DMS153 treated with DMSO at 0.1 percent for 48 hours (cell line): ENCODE measurements at regions not wholly inside any gene's neighbourhood (a gene's known extent, or its start where the extent isn't known, plus 50 kb on each side); places are given as distances from the start of the nearest gene placed in this dataset.

ENCODE experiments used
- DNase-seq: peaks from one replicate; lab custom pipeline; 2025; ENCODE audit not compliant: unreplicated experiment; lab: John Stamatoyannopoulos, UW

- no peak for DNase-seq
Observed at GRCh38 chr9:26579056-26579455, 313.5 kb downstream of the CAAP1 start.

DNA sequence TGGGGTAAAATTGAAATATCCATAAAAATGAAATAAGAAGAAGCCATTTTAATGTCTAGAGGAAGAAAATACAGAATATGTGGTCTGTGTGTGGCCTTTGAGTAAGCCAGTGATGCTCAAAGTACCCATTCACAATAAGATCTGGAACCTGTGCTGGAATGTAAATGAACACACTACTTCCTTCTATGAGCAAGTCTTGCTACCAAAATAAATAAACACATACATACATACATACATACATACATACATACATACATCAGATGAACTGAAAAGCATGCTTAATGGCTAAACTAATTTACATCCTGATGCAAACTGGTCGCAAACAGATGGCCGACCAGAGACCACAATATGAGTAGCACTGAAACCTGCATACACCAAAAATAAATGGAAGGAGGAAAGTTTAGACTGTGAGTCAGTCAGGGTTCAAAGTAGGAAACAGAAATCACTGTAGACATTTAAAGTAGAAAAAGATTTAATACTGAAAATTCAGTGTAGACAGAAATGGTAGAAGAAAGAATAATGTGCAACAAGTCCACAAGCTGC lies 317.6 kb downstream of the CAAP1 start:
- no peak for DNase-seq

- DNase-seq, result no peak
Observed at GRCh38 chr9:26574256-26574655, 318.3 kb downstream of the CAAP1 start.

DNA sequence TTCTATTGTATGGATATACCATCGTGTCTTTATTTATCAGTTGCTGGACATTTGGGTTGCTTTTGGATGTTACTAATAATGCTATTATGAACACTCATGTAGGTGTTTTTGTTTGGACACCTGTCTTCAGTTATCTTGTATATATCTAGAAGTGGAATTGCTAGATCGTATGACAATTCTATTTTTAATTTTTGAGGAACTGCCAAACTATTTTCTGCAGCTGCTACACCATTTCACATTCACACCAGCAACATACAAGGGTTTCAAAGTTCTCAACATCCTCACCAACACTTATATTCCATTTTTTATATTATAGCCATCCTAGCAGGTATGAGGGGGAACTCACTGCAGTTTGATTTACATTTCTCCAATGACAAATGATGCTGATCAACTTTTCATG lies 324.6 kb downstream of the CAAP1 start:
- DNase-seq, result no peak

DNA sequence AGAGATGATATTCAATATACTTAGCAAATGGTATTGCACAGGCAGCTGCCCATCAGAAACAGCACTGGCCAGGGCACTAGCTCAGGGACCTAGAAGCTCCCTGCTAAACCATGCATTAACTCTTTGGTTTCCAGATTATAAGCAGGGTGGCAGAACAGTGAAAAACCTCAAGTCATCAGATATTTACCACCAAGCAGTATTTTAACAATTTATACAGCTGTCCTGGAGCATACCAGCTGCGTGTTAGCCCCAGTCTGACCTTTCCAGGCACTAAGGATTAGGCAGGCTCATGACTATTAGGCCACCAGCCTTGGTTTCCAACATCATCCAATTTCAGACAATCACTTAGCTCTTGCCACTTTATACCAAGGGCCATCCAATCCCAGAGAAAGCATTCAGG lies 326.5 kb downstream of the CAAP1 start:
- DNase-seq, result no peak

- DNase-seq, result no peak
Observed at GRCh38 chr9:26565118-26565517, 327.5 kb downstream of the CAAP1 start.

GRCh38 chr9:26562338-26562737 lies 330.3 kb downstream of the CAAP1 start:
- no peak for DNase-seq

GRCh38 chr9:26561928-26562327 lies 330.7 kb downstream of the CAAP1 start:
- no peak for DNase-seq

DNA sequence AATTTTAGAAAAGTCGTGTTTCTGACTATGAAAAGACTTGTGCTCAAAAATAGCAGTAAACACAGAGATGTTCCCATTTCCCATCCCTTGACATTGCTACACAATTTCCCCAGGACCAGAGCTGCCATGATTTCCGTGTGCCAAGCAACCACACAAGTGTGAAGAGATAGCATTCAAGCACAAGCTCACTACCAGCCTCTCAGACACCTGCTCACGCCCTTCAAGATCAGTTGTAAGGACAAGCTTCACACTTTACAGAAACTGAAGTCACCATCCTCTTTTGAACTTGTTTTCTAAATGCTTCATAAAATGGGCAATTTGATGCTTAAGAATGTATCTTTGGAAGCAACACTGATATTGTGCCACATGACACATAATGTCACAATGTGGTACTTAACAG lies 333.1 kb downstream of the CAAP1 start:
- no peak for DNase-seq

DNA sequence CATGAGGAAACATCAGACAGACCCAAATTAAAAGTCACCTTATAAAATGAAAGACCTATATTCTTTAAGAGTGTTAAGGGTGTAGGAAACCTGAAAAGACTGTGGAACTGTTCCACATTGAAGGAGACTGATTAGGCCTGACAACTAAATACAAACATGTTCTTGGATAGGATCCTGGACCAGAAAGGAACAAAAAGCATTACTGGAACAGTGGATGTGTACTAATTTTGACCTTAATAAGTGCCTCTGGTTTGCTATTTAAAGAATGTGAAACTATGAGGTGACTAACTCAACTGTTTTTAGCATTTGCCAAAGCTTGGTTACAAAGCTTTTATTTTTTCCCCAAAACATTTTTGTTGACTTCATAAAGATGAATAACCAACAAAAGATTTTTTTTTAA lies 340.6 kb downstream of the CAAP1 start:
- DNase-seq, result no peak

- no peak for DNase-seq
Observed at GRCh38 chr9:26551451-26551850, 341.2 kb downstream of the CAAP1 start.

- no peak for DNase-seq
Observed at GRCh38 chr9:26548781-26549290, 343.8 kb downstream of the CAAP1 start.

DNA sequence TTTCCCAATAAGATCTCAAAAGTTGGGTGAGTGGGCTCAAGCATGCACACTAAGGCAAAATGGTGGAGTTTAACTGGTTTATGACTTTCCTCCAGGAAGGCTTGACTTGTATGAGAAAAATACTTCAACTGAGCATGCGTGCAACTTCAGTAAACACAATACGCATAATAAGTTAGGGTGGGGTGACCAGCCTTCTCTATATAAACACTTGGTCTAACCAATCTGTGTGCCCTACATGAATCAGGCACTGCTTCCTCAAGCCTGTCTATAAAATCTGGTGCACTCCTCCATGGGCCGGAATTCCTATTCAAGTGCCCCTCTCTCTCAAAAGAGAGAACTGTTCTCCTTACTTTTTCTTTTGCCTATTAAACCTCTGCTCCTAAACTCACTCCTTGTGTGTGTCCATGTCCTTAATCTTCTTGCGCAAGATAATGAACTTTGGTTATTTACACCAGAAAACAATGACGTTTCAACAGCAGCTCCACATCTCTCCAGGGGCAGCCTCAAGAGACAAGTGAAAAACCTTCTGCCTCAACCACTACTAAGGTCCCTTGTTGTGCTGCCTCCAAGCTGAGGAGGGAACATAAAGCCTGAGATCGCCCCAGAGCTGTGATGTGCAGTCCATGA lies 352.6 kb downstream of the CAAP1 start:
- no peak for DNase-seq

DNA sequence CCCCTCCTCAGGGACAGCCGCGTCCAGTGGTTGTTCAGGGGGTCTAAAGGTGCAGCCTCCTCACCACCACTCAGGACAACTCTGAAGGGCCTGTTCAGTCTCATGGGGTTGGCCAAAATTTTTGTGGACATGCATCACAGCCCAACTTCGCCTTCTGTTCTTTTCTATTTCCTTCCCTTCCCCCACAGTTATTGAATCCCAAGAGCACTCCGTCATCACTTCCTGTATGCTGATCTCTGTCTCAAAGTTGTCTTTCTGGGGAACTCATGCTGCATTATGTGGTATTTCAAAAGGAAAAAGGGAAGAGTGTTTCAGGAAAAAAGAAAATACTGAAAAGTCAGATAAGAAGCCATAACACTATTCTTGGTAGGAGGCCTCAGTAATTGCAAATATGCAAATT lies 355.4 kb downstream of the CAAP1 start:
- DNase-seq, result no peak

GRCh38 chr9:26535151-26535550 lies 357.5 kb downstream of the CAAP1 start:
- no peak for DNase-seq

DNA sequence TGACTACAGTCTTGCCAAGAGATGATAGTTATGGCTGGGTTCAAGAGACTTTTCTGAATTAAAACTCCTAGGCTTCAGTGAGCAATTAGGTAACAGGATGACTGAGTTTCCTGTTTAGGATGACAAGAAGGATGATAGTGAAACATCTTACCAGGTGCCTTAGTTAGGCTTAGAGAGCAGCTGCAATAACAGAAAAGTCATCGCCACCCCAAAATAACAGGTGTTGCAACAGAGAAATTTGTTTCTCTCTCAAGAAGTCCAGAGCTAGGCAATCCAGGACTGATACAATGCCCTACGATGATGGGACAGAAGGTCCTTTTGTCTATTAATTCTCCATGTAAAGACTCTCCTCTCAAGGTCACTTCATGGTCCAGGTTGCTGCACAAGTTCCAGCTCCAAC lies 361.8 kb downstream of the CAAP1 start:
- DNase-seq, result no peak

- DNase-seq, result no peak
Observed at GRCh38 chr9:26527931-26528330, 364.7 kb downstream of the CAAP1 start.

DNA sequence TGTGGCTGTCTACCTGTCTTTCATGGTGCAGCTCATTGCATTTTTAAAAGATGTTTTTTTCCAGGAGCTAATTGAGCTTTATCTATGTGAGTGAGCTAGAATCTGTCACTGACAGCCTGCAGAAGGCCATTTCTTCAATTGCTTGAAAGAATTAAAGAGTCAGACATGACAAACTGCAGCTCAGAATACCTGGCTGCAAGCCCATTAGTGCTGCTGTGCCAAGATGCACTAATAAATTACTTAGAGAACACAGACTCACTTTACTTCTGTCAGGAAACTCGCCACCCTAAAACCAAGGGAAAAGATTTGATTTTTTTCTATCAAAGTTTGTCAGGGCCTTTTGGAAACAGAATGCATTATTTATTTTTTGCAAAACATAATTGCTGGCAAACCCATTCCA lies 368.3 kb downstream of the CAAP1 start:
- DNase-seq, result no peak

DNA sequence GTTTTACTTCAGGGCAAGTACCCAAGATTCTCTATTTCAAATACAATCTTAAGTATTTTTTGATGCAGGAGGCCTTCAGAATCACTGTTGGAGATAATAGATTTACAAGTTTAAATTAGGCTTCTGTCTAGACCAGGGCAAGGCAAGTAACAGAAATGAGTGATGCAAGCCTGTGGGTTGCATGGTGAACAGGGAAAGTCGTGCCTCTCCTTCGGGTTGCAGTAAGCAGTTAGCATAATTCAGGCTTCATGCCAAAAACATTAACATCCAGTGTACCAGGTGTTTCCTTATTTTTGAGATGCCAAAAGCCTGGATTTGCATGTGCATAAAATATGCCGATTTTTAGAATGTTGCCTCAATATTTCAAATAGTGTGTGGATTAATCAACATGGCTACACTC lies 369.0 kb downstream of the CAAP1 start:
- no peak for DNase-seq

DNA sequence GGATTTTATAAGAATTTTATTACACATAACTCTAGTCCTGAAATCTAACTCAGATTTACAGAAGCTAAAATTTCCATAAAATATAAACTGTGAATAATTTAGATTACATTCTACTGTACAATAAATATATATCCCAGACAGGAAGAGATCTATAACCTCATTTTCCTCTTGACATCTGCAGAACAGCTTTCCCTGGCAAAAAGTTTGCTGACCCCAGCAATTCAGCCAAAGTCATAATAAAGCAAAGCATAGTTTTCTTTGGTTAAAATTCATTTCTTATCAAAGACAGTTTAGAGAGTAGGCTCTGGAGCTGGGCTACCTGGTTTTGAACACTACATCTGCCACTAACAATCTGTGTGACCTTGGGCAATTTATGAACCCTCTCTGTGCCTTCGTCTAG lies 372.5 kb downstream of the CAAP1 start:
- DNase-seq, result no peak

GRCh38 chr9:26516773-26517343 lies 375.7 kb downstream of the CAAP1 start:
- DNase-seq, result no peak

DNA sequence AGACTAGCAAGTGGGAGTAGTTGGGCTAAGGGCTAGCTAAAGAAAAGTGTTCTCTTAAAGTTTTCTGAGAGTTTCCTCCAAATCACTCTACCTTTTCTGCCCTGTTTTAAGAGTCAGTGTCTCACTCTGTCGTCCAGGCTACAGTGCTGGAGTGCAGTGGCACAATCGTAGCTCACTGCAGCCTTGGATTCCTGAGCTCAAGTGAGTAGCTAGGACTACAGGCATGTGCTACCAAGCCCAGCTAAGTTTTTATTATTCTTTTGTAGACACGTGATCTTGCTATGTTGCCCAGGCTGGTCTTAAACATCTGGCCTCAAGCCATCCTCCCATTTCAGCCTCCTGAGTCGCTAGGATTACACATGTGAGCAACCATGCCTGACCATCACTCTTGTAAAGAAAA lies 378.9 kb downstream of the CAAP1 start:
- DNase-seq, result no peak

DNA sequence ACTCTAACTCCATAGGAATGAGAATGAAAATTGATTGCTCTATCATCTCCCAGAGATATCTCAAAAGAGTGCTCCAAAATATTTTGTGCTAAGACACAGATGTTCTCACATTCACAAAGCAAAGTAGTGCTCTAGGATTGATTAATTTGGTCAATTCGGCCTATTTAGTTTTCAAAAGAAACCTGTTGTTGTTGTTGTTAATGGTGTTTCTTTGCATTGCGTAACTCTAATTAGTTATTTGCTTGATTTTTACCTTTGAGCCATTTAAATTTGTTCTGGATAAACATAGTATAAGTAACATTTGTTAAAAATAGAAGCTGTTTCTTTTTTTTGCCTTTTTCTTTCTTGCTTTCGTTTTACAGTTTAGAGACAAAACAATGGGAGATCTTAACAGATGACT lies 382.5 kb downstream of the CAAP1 start:
- DNase-seq, result no peak
